ENCODE measurements at regions not wholly inside any gene's neighbourhood (a gene's known extent, or its start where the extent isn't known, plus 50 kb on each side); places are given as distances from the start of the nearest gene placed in this dataset.

DNA sequence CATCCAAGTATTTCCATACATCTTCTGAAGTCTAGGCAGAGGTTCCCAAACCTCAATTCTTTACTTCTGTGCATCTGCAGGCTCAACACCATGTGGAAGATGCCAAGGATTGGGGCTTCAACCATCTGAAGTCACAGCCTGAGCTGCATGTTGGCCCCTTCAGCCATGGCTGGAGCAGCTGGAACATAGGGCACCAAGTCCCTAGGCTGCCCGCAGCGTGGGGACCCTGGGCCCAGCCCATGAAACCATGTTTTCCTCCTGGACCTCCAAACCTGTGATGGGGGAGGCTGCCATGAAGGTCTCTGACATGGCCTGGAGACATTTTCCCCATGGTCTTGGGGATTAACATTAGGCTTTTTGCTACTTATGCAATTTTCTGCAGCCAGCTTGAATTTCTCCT lies 729.8 kb downstream of the KCNT2 start:
- TF ChIP-seq CTCF (IDR thresholded peaks at IDR 0.05; ENCODE audit: extremely low read depth in 1 of 2, insufficient read depth in 1 of 2, low read depth in 1 of 2, low read length in 2 of 2), result no peak
- TF ChIP-seq FOS (IDR thresholded peaks at IDR 0.05; ENCODE audit: borderline replicate concordance, insufficient read depth, low read length), result no peak
- TF ChIP-seq POLR2A (IDR thresholded peaks at IDR 0.05; ENCODE audit: low read depth, low read length), result no peak
- TF ChIP-seq, protein P1, sequence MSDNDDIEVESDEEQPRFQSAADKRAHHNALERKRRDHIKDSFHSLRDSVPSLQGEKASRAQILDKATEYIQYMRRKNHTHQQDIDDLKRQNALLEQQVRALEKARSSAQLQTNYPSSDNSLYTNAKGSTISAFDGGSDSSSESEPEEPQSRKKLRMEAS (IDR thresholded peaks at IDR 0.05; ENCODE audit: insufficient read depth, insufficient read length), result no peak
